PC-9 (cell line): ENCODE measurements at regions not wholly inside any gene's neighbourhood (a gene's known extent, or its start where the extent isn't known, plus 50 kb on each side); places are given as distances from the start of the nearest gene placed in this dataset.

Source experiments
- BruUV-seq: library from RNA; stranded (reverse); fragments of 400-500 nt; replicated peaks from 2 replicates; lab custom pipeline; 2021; lab: Mats Ljungman, UMichigan
- CTCF ChIA-PET: fragments of 300-600 bp; sonication (Branson Sonifier 250); formaldehyde crosslinking; loops from one replicate; lab custom pipeline; 2022; ENCODE audit warnings: antibody characterized with exemption; lab: Charles Lee
- POLR2A ChIA-PET: fragments of 300-600 bp; sonication (Branson Sonifier 250); formaldehyde crosslinking; loops from one replicate; lab custom pipeline; 2022; ENCODE audit warnings: antibody characterized with exemption; ENCODE audit not compliant: unreplicated experiment; lab: Charles Lee
- DNase-seq, 2 experiments: peaks; one replicate each; pipeline versions ENCODE4 v3.0.0 to v3.0.0-alpha.2; 2015 to 2022; ENCODE audit warnings: mixed read lengths in 1 of 2
- H2AFZ ChIP-seq: fragments of 200-600 bp; sonication (generic); 2 replicates; pipeline ENCODE4 v1.8.1; 2017; ENCODE audit warnings: antibody characterized with exemption
- H3F3A ChIP-seq: fragments of 200-600 bp; sonication (generic); 2 replicates; pipeline ENCODE4 v1.8.1; 2017; ENCODE audit warnings: antibody characterized with exemption, mild to moderate bottlenecking, low read depth; ENCODE audit not compliant: insufficient read depth
- H3K27ac ChIP-seq: fragments of 200-600 bp; sonication (generic); 2 replicates; pipeline ENCODE4 v1.6.1; 2016; ENCODE audit warnings: mixed run types
- H3K27me3 ChIP-seq: fragments of 200-600 bp; sonication (generic); 2 replicates; pipeline ENCODE4 v1.6.1; 2016; ENCODE audit warnings: low read depth, mixed run types; ENCODE audit not compliant: insufficient read depth
- H3K36me3 ChIP-seq: fragments of 200-600 bp; sonication (generic); 2 replicates; pipeline ENCODE4 v1.6.1; 2016; ENCODE audit warnings: low read depth, mixed run types
- H3K4me1 ChIP-seq: fragments of 200-600 bp; sonication (generic); replicated peaks from 2 replicates; pipeline ENCODE4 v1.6.1; 2016; ENCODE audit warnings: mixed run types; ENCODE audit not compliant: insufficient read depth
- H3K4me2 ChIP-seq: fragments of 200-600 bp; sonication (generic); 2 replicates; pipeline ENCODE4 v1.6.1; 2017; ENCODE audit warnings: mixed run types
- H3K4me3 ChIP-seq: fragments of 200-600 bp; sonication (generic); 2 replicates; pipeline ENCODE4 v1.6.1; 2016; ENCODE audit warnings: mixed run types
- H3K79me2 ChIP-seq: fragments of 200-600 bp; sonication (generic); 2 replicates; pipeline ENCODE4 v1.6.1; 2017; ENCODE audit warnings: low read depth, mixed run types
- H3K9me2 ChIP-seq: fragments of 200-600 bp; sonication (generic); 2 replicates; pipeline ENCODE4 v1.8.1; 2017; ENCODE audit warnings: mild to moderate bottlenecking; ENCODE audit not compliant: insufficient read depth
- H3K9me3 ChIP-seq: fragments of 200-600 bp; sonication (generic); 2 replicates; pipeline ENCODE4 v1.8.1; 2016; ENCODE audit warnings: low read depth; ENCODE audit not compliant: insufficient read depth
- H4K20me1 ChIP-seq: fragments of 200-600 bp; sonication (generic); 2 replicates; pipeline ENCODE4 v1.8.1; 2017; ENCODE audit not compliant: insufficient read depth
- EZH2 ChIP-seq: fragments of 200-600 bp; sonication (generic); IDR thresholded peaks from 2 replicates; pipeline ENCODE4 v1.8.0; 2017; ENCODE audit warnings: antibody characterized with exemption, low read depth
- intact Hi-C: fragments of 100-400 bp; cut with micrococcal nuclease; formaldehyde crosslinking; loops from one replicate; pipeline ENCODE4 v1.10.0; 2022; ENCODE audit not compliant: unreplicated experiment
- TF ChIP-seq, protein P1 (sequence below): fragments of 200-600 bp; sonication (generic); conservative IDR thresholded peaks from 2 replicates; pipeline ENCODE4 v1.6.1; 2017; ENCODE audit warnings: mixed run types, antibody characterized with exemption, mild to moderate bottlenecking, moderate library complexity

DNA sequence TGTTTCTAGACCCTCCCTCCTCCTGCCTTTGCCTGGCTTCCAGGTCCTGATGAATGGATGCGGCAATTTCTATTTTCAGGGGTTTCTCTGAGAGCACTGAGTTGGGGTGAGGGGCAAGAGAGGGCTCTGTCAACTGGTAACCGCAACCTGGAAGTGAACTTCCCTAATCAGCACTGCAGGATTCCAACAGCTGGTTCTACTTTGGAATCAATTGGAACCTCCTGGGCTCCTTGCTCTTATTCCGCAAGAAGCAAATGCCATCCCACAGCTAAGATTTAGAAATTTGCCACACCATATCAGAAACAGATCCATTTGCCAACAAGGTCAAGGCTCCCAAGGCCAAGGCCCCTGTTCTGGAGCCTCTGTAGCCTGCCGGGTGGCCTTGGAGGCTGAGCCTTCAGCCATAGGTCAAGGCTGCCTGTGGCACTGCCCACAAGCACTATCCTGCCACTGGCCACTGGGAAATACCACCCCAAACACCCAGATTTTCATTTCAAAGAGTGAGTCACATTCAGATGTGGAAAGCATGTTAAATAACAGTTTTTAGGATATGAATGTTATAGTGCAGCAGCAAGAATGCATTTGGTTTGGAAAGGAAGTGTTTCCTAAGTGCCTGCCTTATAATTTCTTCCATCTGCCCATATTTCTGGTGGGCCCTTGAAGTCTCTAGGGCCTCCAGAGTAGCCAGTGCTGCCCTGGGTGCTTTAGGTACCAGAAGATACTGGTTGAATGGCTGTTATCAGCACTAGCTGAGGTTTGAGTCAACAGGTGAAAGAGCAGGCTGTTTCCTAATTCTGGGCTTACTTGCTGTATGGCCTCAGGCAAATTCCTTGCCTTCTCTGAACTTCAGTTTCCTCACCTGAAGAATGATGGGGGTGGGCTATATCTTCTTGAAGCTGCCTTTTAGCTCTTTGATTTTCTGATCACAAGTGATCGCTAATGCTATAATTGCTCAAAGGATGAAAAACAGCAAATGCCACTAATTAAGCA, 56.3 kb upstream of the JUN start:
- Histone ChIP-seq H4K20me1 (no peaks in the 10 kb centered on the region), H3K36me3 (no peaks in the 10 kb centered on the region), H3K27me3 (no peaks in the 10 kb centered on the region), H3F3A (peaks cover 34% of the 10 kb centered on the region), H3K4me1 (peaks cover 69% of the 10 kb centered on the region), H3K4me3 (no peak overlapping the region), H3K9me2 (no peaks in the 10 kb centered on the region), H3K79me2 (no peaks in the 10 kb centered on the region), H3K27ac (peak overlapping the region; percentile 73), H3K4me2 (peak overlapping the region; percentile 28), H3K9me3 (no peaks in the 10 kb centered on the region), H2AFZ (0 out of 2 replicates have a peak overlapping the region, but pooled peaks have one; percentile 40)
- ChIA-PET POLR2A (interaction anchor here (0.6 kb wide), 1 partner anchor 26 kb away, joined by 3 read pairs; no protein-coding TSS in a partner anchor), CTCF (no interaction called here)
- no TSS peak for BruUV-seq
- intact Hi-C loops = no loop called here
- TF ChIP-seq, protein P1, sequence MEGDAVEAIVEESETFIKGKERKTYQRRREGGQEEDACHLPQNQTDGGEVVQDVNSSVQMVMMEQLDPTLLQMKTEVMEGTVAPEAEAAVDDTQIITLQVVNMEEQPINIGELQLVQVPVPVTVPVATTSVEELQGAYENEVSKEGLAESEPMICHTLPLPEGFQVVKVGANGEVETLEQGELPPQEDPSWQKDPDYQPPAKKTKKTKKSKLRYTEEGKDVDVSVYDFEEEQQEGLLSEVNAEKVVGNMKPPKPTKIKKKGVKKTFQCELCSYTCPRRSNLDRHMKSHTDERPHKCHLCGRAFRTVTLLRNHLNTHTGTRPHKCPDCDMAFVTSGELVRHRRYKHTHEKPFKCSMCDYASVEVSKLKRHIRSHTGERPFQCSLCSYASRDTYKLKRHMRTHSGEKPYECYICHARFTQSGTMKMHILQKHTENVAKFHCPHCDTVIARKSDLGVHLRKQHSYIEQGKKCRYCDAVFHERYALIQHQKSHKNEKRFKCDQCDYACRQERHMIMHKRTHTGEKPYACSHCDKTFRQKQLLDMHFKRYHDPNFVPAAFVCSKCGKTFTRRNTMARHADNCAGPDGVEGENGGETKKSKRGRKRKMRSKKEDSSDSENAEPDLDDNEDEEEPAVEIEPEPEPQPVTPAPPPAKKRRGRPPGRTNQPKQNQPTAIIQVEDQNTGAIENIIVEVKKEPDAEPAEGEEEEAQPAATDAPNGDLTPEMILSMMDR = no peak
- TF ChIP-seq EZH2 = no peak
- DNase-seq = peak in 1 of 2 experiments; percentile 82

DNA sequence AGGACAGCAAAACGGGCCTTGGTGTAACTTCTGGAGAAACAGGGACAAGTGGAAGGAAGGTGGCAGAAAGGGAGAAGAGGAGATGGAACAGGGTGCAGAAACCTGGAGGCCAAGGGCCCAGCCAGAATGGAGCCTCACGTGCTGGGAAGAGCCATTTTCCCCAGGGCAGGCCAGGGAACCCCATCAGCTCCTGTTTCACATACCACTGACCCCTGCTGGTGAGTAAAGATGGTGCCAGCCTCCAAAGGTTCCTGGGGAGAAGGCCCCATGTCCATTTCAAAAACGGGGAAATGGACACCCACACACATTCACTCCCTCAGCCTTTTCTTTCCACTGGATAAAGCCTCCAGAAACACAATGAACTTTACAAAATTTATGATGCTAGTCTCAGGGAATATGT, 57.6 kb upstream of the JUN start:
- intact Hi-C loops = no loop called here
- no peaks in the 10 kb centered on the region for H4K20me1 ChIP-seq
- H3K4me2 ChIP-seq = no peak overlapping the region
- H3K4me1 ChIP-seq = peaks cover 64% of the 10 kb centered on the region
- POLR2A ChIA-PET = no interaction called here
- no peaks in the 10 kb centered on the region for H3K36me3 ChIP-seq
- CTCF ChIA-PET = no interaction called here
- no TSS peak for BruUV-seq
- peaks cover 34% of the 10 kb centered on the region for H3F3A ChIP-seq
- H3K27me3 ChIP-seq = no peaks in the 10 kb centered on the region
- H2AFZ ChIP-seq = no peak overlapping the region
- DNase-seq = no peak
- H3K9me2 ChIP-seq = no peaks in the 10 kb centered on the region
- TF ChIP-seq EZH2 = no peak
- TF ChIP-seq, protein P1 = peak; percentile 38; the same call in 1 of the 2 replicates
- no peaks in the 10 kb centered on the region for H3K9me3 ChIP-seq
- no peaks in the 10 kb centered on the region for H3K79me2 ChIP-seq
- no peak overlapping the region for H3K4me3 ChIP-seq
- H3K27ac ChIP-seq = no peak overlapping the region

DNA sequence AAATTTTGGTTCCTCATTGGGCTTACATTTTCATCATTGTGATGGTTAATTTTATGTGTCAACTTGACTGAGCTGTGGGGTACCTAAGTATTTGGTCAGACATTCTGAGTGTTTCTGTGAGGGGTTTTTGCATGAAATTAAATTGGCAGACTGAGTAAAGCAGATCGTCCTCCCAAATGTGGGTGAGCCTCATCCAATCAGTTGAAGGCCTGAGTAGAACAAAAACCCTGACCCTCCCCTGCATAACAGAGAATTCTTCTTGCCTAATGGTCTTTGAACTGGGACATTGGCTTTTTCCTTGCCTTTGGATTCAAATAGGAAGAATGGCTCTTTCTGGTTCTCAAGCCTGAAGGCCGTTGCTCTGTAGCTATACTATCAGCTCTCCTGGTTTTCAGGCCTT, 59.1 kb upstream of the JUN start:
- Histone ChIP-seq H3K27ac (no peak overlapping the region; the same call in 1 of the 2 replicates), H3K4me2 (no peak overlapping the region), H3K79me2 (no peaks in the 10 kb centered on the region), H3K9me3 (no peaks in the 10 kb centered on the region), H3F3A (peaks cover 40% of the 10 kb centered on the region), H2AFZ (no peak overlapping the region), H3K9me2 (no peaks in the 10 kb centered on the region), H3K4me3 (no peak overlapping the region), H3K36me3 (no peaks in the 10 kb centered on the region), H4K20me1 (no peaks in the 10 kb centered on the region), H3K27me3 (no peaks in the 10 kb centered on the region), H3K4me1 (peaks cover 65% of the 10 kb centered on the region)
- intact Hi-C loops = no loop called here
- BruUV-seq = no TSS peak
- ChIA-PET CTCF (no interaction called here), POLR2A (interaction anchor here (0.7 kb wide), 1 partner anchor 15 kb away, joined by 12 read pairs; no protein-coding TSS in a partner anchor)
- TF ChIP-seq, protein P1 = no peak
- no peak for TF ChIP-seq EZH2
- no peak for DNase-seq
